ENCODE measurements at regions not wholly inside any gene's neighbourhood (a gene's known extent, or its start where the extent isn't known, plus 50 kb on each side); places are given as distances from the start of the nearest gene placed in this dataset.
"Not testable (repeated sequence)": the region's sequence is repeated elsewhere in the genome, so short reads cannot be mapped to it uniquely, and the experiment has no call there.

- no peak for DNase-seq (ENCODE audit: low spot score)
These were observed 186.1 kb upstream of the SLC24A3 start for GRCh38 chr20:19026121-19026878.

DNA sequence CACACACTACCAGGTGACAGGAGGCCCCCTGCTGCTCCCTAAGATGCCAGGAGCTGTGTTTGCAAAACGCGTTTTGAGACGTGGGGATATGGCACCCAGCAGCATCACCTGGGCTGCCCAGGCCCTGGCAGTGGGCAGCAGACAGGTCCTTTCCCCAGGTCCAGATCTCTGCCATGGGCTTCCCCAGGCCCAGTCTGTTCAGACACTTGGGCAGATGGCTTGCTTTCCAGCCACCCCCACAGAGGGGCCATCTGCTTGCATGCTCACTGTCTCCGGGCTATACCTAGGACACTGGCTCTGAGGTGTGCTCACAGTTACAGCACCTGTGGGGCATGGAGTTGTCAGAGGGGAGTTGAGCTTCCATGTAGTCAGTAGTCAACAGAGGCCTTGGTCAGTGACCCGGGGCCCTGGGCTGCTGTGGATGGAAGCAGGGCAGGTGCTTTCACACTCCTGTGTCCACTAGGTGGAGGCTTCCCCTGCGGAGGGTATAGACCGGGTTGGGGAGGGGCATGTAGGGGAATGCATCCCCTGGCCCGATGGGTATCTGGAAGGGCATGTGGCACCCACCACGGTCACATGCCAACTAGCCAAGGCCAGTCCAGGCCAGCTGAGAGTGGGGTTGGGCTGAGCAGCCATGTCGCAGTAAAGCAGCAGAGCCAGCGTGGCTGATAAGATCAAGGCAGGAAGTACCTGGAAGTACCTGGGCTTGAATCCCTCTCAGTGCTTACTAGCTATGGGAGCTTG is 185.4 kb upstream of the SLC24A3 start:
- DNase-seq (ENCODE audit: low spot score), result peak; percentile 47

- DNase-seq (ENCODE audit: low spot score), result no peak
These were observed 184.5 kb upstream of the SLC24A3 start for GRCh38 chr20:19027971-19028370.

DNA sequence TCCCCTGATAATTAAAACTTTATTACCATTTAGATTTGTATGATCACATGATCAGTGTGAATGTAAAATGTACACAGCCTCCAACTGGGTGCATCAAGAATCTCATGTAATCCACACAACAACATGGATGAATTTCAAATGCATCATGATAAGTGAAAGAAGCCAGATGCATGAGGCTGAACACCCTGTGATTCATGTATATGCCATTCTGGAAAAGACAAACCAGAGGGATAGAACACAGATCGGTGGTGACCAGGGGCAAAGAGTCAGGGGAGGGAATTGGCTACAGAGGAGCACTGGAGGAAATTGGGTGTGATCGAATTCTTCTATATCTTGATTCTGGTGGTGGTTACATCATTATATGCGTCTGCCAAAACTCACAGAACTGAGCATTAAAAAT is 170.7 kb upstream of the SLC24A3 start:
- DNase-seq (ENCODE audit: low spot score), result no peak

DNA sequence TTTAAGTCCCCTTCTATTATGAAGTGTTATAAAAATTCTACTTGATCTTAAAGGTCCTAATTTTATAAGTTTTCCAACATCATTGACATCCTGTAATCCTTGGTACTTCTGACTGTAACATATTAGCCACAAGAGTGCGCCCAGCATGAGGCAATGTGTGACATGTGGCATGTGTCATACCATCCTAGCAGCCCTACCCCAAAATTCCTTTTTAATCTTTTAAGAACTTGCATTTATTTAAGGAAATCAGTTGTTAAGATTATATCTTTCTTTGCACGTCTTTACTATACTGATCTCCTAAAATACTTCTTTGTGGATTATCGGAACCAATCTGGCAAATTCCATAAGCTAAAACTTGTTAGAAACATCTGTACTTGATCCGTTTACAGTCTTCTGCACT is 167.1 kb upstream of the SLC24A3 start:
- no peak for DNase-seq (ENCODE audit: low spot score)

GRCh38 chr20:19047040-19047950 is 165.1 kb upstream of the SLC24A3 start:
- no peak for DNase-seq (ENCODE audit: low spot score)

DNA sequence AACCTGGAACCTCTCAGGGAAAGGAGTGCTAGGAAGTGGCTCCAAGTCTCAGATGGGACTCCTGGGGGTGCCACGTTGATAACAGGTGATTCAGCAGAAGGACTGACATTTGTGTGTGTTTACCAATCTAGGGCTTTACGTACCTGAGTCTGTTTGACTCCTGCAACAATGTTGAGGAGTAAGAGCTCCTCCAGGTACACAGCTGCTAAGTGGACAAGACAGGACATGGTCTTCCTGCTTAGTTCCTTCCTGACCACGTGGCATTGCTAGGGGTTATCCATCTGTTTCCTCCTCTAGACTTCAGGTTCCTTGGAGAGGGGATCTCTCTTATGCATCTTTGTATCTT is 164.5 kb upstream of the SLC24A3 start:
- DNase-seq (ENCODE audit: low spot score), result no peak

DNA sequence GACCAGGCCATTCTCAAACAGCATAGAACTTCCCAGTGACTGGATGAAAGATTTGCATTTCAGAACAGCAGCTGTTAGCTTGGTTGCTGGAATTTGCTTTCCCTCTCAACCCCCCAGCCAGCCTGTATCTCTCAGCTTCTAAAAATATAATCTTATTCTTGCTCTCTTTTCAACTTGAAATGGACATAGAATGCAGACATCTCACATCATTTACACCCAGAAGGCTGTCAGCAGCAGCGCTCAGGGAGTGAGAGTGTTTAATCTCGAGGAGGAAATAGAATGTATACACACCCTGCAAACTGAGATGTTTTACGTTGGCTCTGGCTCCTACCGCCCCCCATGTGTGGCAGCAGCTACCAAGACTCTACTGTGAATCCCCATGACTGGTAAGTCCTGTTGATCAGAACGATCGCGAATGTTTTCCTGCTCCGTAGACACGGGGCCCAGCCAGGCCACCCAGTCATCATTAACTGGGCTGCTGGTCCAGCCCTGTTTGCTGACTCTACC is 163.4 kb upstream of the SLC24A3 start:
- DNase-seq (ENCODE audit: low spot score), result no peak

DNA sequence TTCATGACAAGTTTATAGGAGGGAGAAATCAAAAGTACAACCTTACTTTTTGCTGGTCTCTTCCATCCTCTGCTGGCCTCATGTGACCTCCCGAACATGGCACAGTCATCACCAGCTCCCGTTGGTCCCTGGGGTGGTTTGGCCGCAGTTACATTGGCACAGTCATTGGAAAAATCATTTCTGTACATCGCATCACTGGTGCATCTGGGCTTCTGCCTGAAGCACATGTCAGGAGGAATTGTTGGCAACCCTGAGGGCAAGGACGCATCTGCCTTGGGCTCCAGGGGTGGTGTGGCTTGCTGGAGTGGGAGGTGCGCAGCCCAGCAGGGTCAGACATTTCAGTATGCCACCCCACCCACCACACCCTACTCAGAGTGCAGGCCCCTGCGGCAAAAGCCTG is 162.9 kb upstream of the SLC24A3 start:
- no peak for DNase-seq (ENCODE audit: low spot score)

DNA sequence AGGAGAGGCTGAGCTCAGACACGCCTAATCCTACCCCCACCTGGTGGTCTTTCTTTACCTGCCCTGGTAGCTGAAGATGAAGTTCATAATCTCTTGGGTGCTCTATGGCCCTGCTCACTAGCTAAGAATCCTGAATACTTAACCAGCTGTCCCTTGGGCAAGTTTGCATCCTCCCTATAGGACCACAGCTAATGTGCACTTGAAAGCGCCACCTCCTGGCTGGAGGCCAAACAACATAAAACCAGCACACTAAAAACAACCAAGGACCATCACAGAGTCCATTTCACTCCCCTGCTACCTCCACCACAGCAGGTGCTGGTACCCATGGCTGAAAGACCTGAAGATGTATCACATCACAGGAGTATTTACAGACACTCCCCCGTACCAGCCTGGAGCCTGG is 155.5 kb upstream of the SLC24A3 start:
- no peak for DNase-seq (ENCODE audit: low spot score)

- DNase-seq (ENCODE audit: low spot score), result not testable (repeated sequence)
These were observed 147.7 kb upstream of the SLC24A3 start for GRCh38 chr20:19064788-19065187.

DNA sequence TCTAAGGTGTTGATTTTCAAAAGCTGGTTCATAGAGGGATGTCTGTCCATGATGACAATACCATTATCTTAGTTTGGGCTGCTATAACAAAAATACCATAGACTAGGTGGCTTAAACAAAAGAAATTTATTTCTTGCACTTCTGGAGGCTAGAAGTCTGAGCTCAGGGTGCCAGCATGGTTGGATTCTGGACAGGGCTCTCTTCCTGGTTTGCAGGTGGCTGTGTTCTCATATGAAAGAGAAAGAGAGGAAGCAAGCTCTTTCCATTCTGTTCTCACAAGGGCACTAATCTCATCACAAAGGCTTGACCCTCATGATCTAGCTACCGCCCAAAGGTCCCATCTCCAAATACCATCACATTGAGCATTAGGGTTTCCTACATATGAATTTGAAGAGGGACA is 144.5 kb upstream of the SLC24A3 start:
- DNase-seq (ENCODE audit: low spot score), result no peak

- no peak for DNase-seq (ENCODE audit: low spot score)
These were observed 142.4 kb upstream of the SLC24A3 start for GRCh38 chr20:19070026-19070425.

DNA sequence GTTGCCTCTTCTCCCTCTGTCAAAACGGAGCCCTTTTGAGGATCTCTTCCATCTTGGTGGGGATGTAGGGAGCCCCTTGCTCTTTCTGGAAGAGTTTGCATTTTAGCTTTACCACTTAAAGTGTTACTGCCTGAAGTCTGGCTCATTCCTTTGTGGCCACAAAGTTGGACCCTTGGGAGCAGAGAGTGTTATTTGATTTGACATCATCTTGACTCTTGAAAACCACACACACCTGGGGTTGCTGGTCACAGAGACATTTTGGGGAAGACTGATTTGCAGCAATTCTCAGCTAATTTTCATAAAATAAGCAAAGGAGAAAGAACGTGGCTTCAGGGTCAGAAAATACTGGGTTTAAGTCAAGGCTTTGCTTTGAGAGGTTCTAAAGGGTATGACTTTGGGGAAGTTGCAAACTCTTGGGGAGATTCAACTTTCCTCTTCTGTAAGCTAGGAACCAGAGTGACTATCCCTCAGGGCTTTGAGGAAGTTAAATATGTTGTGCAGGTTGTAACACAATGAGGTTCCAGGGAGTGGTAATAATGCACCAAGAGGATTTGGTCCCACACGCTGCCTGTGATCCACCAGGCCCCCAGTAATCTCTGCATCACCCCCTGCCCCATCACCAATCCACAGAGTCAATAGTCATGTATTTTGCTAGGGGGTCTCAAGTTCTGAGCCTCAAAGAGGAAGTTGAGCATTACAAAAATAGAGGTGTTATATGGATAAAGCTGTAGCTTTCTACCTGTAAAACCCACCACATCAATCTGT is 141.6 kb upstream of the SLC24A3 start:
- DNase-seq (ENCODE audit: low spot score), result no peak

- DNase-seq (ENCODE audit: low spot score), result no peak
These were observed 141.1 kb upstream of the SLC24A3 start for GRCh38 chr20:19071446-19071725.

DNA sequence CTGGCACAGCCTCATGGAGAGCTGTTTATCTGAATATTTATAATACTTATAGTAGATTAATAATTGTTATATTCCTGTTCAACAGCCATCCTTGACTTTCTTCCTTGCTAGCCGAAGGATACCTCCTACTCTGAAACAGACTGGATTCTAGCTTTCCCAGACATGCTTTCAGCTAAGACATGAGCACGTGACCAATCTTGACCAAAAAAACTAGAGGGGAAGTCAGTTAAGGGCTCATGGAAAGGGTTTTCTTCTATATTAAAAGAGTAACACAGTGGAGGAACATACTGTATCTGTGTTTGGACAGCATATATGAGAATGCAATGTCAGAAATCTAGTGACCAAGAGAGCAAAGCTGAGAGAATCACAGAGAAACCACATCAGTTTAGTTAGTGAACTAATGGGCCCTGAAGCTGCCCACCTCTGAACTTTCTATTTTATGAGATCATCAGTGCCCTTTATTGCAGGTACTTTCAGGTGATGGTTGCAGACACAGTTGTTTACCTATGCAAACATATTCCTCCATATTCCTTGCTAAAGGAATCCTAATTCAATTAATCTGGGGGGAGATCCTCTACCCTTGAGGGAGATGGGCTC is 140.4 kb upstream of the SLC24A3 start:
- DNase-seq (ENCODE audit: low spot score), result no peak

GRCh38 chr20:19072988-19073387 is 139.5 kb upstream of the SLC24A3 start:
- DNase-seq (ENCODE audit: low spot score), result no peak

DNA sequence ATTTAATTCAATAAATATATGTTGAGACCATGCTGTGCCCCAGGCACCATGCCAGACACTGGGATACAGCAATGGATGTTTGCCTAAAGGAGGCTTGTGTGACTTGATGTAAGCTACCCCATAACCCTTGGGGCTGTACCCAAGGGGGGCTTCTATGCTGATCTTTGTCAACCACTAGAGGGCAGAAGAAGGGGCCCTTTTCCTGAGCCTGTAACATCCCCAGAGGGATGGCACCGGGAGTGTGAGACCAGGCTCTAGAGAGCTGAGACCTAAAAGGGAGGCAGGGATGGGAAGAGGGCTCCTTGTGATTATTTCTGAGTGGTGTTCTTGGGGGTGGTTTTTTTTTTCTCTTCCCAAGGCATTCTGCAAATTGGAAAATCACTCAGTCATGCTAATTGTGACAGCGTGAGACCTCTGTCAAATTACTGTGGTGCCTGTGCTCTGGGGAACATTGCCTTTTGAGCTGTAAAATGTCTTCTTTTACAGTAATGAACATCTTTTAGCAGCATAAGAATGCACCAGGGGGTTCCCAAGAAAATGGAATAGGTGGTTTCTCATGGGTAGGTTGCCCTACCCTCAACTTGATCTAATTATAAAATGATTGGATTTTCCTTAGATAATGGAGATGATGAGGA is 138.7 kb upstream of the SLC24A3 start:
- peak; percentile 79 for DNase-seq (ENCODE audit: low spot score)

DNA sequence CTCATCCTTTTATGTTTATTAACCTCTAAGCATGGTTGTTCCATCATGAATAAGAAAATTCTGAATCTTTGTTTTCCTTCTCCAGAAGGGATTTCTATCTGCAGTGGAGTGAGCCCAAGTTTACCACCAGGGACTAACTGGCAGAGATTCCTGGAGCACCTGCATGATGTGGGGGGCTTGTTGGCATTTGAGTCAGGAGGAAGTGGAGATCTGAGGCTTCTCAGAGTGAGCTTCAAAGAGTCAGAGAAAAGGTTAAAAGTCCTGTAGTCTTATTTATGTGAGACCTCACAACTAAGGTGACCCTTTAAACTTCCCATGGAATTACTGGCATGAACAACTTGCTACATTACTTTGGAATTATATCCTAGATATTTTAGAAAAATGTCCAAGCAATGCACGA is 138.1 kb upstream of the SLC24A3 start:
- DNase-seq (ENCODE audit: low spot score), result no peak

- no peak for DNase-seq (ENCODE audit: low spot score)
These were observed 137.5 kb upstream of the SLC24A3 start for GRCh38 chr20:19074828-19075516.

Measured in iPS-NIHi11 (cell line).